GM23248 (cell line): ENCODE measurements at regions not wholly inside any gene's neighbourhood (a gene's known extent, or its start where the extent isn't known, plus 50 kb on each side); places are given as distances from the start of the nearest gene placed in this dataset.

Source experiments
- DNase-seq: peaks from one replicate; pipeline ENCODE4 v3.0.0-alpha.2; 2015
- H2AFZ ChIP-seq: fragments of 200-600 bp; sonication (generic); 2 replicates; pipeline ENCODE4 v1.6.1; 2016; ENCODE audit warnings: antibody characterized with exemption
- H3F3A ChIP-seq: fragments of 200-600 bp; sonication (generic); 2 replicates; pipeline ENCODE4 v1.6.1; 2016; ENCODE audit warnings: mild to moderate bottlenecking, antibody characterized with exemption, mixed run types; ENCODE audit not compliant: insufficient read depth
- H3K27ac ChIP-seq: fragments of 200-600 bp; sonication (generic); 2 replicates; pipeline ENCODE4 v1.5.1; 2016; ENCODE audit warnings: mild to moderate bottlenecking
- H3K27me3 ChIP-seq: fragments of 200-600 bp; sonication (generic); replicated peaks from 2 replicates; pipeline ENCODE4 v1.6.1; 2016; ENCODE audit warnings: mild to moderate bottlenecking; ENCODE audit not compliant: insufficient read depth
- H3K36me3 ChIP-seq: fragments of 200-600 bp; sonication (generic); 2 replicates; pipeline ENCODE4 v1.6.1; 2016; ENCODE audit warnings: low read depth, mild to moderate bottlenecking
- H3K4me1 ChIP-seq: fragments of 200-600 bp; sonication (generic); 2 replicates; pipeline ENCODE4 v1.6.1; 2016; ENCODE audit warnings: mild to moderate bottlenecking; ENCODE audit not compliant: insufficient read depth
- H3K4me2 ChIP-seq: fragments of 200-600 bp; sonication (generic); one replicate; pipeline ENCODE4 v1.6.1; 2016; ENCODE audit warnings: mild to moderate bottlenecking; ENCODE audit not compliant: unreplicated experiment
- H3K4me3 ChIP-seq: fragments of 200-600 bp; sonication (generic); 2 replicates; pipeline ENCODE4 v1.5.1; 2016; ENCODE audit warnings: mild to moderate bottlenecking
- H3K79me2 ChIP-seq: fragments of 200-600 bp; sonication (generic); 2 replicates; pipeline ENCODE4 v1.6.1; 2016; ENCODE audit warnings: mild to moderate bottlenecking; ENCODE audit not compliant: insufficient read depth
- H3K9ac ChIP-seq: fragments of 200-600 bp; sonication (generic); 2 replicates; pipeline ENCODE4 v1.6.1; 2016; ENCODE audit warnings: mild to moderate bottlenecking
- H3K9me2 ChIP-seq: fragments of 200-600 bp; sonication (generic); 2 replicates; pipeline ENCODE4 v1.6.1; 2016; ENCODE audit warnings: mixed run types, mild to moderate bottlenecking, moderate library complexity; ENCODE audit not compliant: insufficient read depth
- H3K9me3 ChIP-seq: fragments of 200-600 bp; sonication (generic); one replicate; pipeline ENCODE4 v1.6.1; 2017; ENCODE audit warnings: low read depth
- H4K20me1 ChIP-seq: fragments of 200-600 bp; sonication (generic); 2 replicates; pipeline ENCODE4 v1.6.0; 2016; ENCODE audit not compliant: insufficient read depth
- EZH2 ChIP-seq: fragments of 200-600 bp; sonication (generic); IDR thresholded peaks from 2 replicates; pipeline ENCODE4 v1.6.1; 2018; ENCODE audit warnings: antibody characterized with exemption, mild to moderate bottlenecking; ENCODE audit not compliant: insufficient read depth, poor library complexity, severe bottlenecking
- EZH2phosphoT487 ChIP-seq: fragments of 200-600 bp; sonication (generic); IDR thresholded peaks from 2 replicates; pipeline ENCODE4 v1.6.1; 2018; ENCODE audit warnings: antibody characterized with exemption, moderate library complexity, mild to moderate bottlenecking, low read depth; ENCODE audit not compliant: insufficient read depth
- WGBS, 2 experiments: methylation state at CpG; one replicate each; pipeline ENCODE4 v1.1.6; 2015 to 2017; ENCODE audit warnings: low lambda C conversion rate in 2 of 2, low coverage in 1 of 2; ENCODE audit errors: missing lambda C conversion rate in 2 of 2; 5-methylcytosine and 5-hydroxymethylcytosine counted together
- in situ Hi-C: fragments of 300-500 bp; cut with MboI; formaldehyde crosslinking; loops from 2 replicates; pipeline ENCODE4 v1.15.0; 2020

GRCh38 chr1:114224196-114224907, 70.7 kb upstream of the SYT6 start:
- no peaks in the 10 kb centered on the region for H3F3A ChIP-seq
- H3K9me2 ChIP-seq = no peaks in the 10 kb centered on the region
- H3K4me3 ChIP-seq = no peak overlapping the region
- H3K4me2 ChIP-seq = no peak overlapping the region
- no peaks in the 10 kb centered on the region for H4K20me1 ChIP-seq
- TF ChIP-seq EZH2phosphoT487 (no peak), EZH2 (no peak)
- H3K36me3 ChIP-seq = no peaks in the 10 kb centered on the region
- DNase-seq = no peak
- in situ Hi-C loops = no loop called here
- H3K27me3 ChIP-seq = peaks cover 15% of the 10 kb centered on the region
- no peaks in the 10 kb centered on the region for H3K4me1 ChIP-seq
- H3K9me3 ChIP-seq = no peaks in the 10 kb centered on the region
- WGBS, 2 experiments = 57% methylated on average over 7 of the region's 7 CpGs
- H3K9ac ChIP-seq = no peak overlapping the region
- no peak overlapping the region for H3K27ac ChIP-seq
- no peak overlapping the region for H2AFZ ChIP-seq
- no peaks in the 10 kb centered on the region for H3K79me2 ChIP-seq

- no peak overlapping the region for H2AFZ ChIP-seq
Measured at GRCh38 chr1:114222920-114223319, 69.3 kb upstream of the SYT6 start.

GRCh38 chr1:114219172-114219868, 65.7 kb upstream of the SYT6 start:
- peak overlapping the region; percentile 22; the same call in 1 of the 2 replicates for H3K9ac ChIP-seq
- peak overlapping the region; percentile 65 for H2AFZ ChIP-seq
- H3K36me3 ChIP-seq = no peaks in the 10 kb centered on the region
- peak overlapping the region; percentile 29 for H3K4me3 ChIP-seq
- in situ Hi-C loops = no loop called here
- no peaks in the 10 kb centered on the region for H3K79me2 ChIP-seq
- no peaks in the 10 kb centered on the region for H3F3A ChIP-seq
- no peaks in the 10 kb centered on the region for H3K9me3 ChIP-seq
- 13 to 19% methylated on average over 7 of the region's 7 CpGs for WGBS, 2 experiments
- no peaks in the 10 kb centered on the region for H3K9me2 ChIP-seq
- H4K20me1 ChIP-seq = no peaks in the 10 kb centered on the region
- no peaks in the 10 kb centered on the region for H3K4me1 ChIP-seq
- H3K4me2 ChIP-seq = peak overlapping the region; percentile 51
- peak; percentile 25 for DNase-seq
- H3K27me3 ChIP-seq = no peaks in the 10 kb centered on the region
- TF ChIP-seq EZH2 = no peak
- no peak for TF ChIP-seq EZH2phosphoT487
- no peak overlapping the region for H3K27ac ChIP-seq

More at GRCh38 chr1:114222920-114223319, 69.3 kb upstream of the SYT6 start:
- H3K4me1 ChIP-seq = no peaks in the 10 kb centered on the region
- H3K9me2 ChIP-seq = no peaks in the 10 kb centered on the region
- no peaks in the 10 kb centered on the region for H4K20me1 ChIP-seq
- in situ Hi-C loops = no loop called here
- 0 out of 2 replicates have a peak, but pooled peaks cover 7% of the 10 kb centered on the region for H3K27me3 ChIP-seq
- TF ChIP-seq EZH2 (no peak), EZH2phosphoT487 (no peak)
- no peaks in the 10 kb centered on the region for H3K36me3 ChIP-seq
- DNase-seq = no peak
- 91 to 92% methylated on average over 4 of the region's 4 CpGs for WGBS, 2 experiments
- H3F3A ChIP-seq = no peaks in the 10 kb centered on the region
- H3K27ac ChIP-seq = no peak overlapping the region
- H3K9ac ChIP-seq = no peak overlapping the region
- no peaks in the 10 kb centered on the region for H3K9me3 ChIP-seq
- H3K79me2 ChIP-seq = no peaks in the 10 kb centered on the region
- H3K4me2 ChIP-seq = no peak overlapping the region
- no peak overlapping the region for H3K4me3 ChIP-seq

- Histone ChIP-seq H3F3A (no peaks in the 10 kb centered on the region), H3K4me1 (no peaks in the 10 kb centered on the region), H3K27ac (no peak overlapping the region), H3K9ac (no peak overlapping the region), H3K4me2 (no peak overlapping the region), H3K4me3 (no peak overlapping the region; the same call in 1 of the 2 replicates), H2AFZ (peak overlapping the region; percentile 65; the same call in 1 of the 2 replicates), H3K9me3 (no peaks in the 10 kb centered on the region), H4K20me1 (no peaks in the 10 kb centered on the region), H3K36me3 (no peaks in the 10 kb centered on the region), H3K79me2 (no peaks in the 10 kb centered on the region), H3K27me3 (0 out of 2 replicates have a peak, but pooled peaks cover 6% of the 10 kb centered on the region), H3K9me2 (no peaks in the 10 kb centered on the region)
- in situ Hi-C loops = no loop called here
- 52 to 56% methylated on average over 10 of the region's 10 CpGs for WGBS, 2 experiments
- peak; percentile 26 for DNase-seq
- TF ChIP-seq EZH2 (no peak), EZH2phosphoT487 (no peak)
Measured at GRCh38 chr1:114218361-114219171, 64.9 kb upstream of the SYT6 start.
